Neuron (in vitro differentiated cells): ENCODE measurements at regions not wholly inside any gene's neighbourhood (a gene's known extent, or its start where the extent isn't known, plus 50 kb on each side); places are given as distances from the start of the nearest gene placed in this dataset.

Experiments
- H2AFZ ChIP-seq: one replicate; pipeline ENCODE4 v1.6.1; 2013; ENCODE audit warnings: low read depth, mild to moderate bottlenecking, inconsistent platforms, low read length, moderate library complexity
- H3K27me3 ChIP-seq: one replicate; pipeline ENCODE4 v1.6.1; 2013; ENCODE audit warnings: low read length; ENCODE audit not compliant: insufficient read depth
- H3K36me3 ChIP-seq: one replicate; pipeline ENCODE4 v1.6.1; 2013; ENCODE audit warnings: low read length; ENCODE audit not compliant: insufficient read depth
- H3K4me1 ChIP-seq: one replicate; pipeline ENCODE4 v1.6.1; 2013; ENCODE audit warnings: low read length; ENCODE audit not compliant: insufficient read depth
- H3K4me3 ChIP-seq: 2 replicates; pipeline ENCODE4 v1.5.1; 2013; ENCODE audit warnings: mild to moderate bottlenecking, low read length, moderate library complexity
- H3K9me3 ChIP-seq: one replicate; pipeline ENCODE4 v1.6.1; 2013; ENCODE audit warnings: low read length

GRCh38 chr11:127274328-127274676 lies 273.7 kb upstream of the KIRREL3 start:
- no peaks in the 10 kb centered on the region for H3K9me3 ChIP-seq
- H3K27me3 ChIP-seq, result no peaks in the 10 kb centered on the region
- no peak overlapping the region for H2AFZ ChIP-seq
- no peaks in the 10 kb centered on the region for H3K4me1 ChIP-seq
- H3K4me3 ChIP-seq, result no peak overlapping the region
- H3K36me3 ChIP-seq, result no peaks in the 10 kb centered on the region

GRCh38 chr11:127273593-127274327 lies 273.2 kb upstream of the KIRREL3 start:
- no peaks in the 10 kb centered on the region for H3K4me1 ChIP-seq
- H3K27me3 ChIP-seq, result no peaks in the 10 kb centered on the region
- H2AFZ ChIP-seq, result no peak overlapping the region
- H3K4me3 ChIP-seq, result no peak overlapping the region
- H3K36me3 ChIP-seq, result no peaks in the 10 kb centered on the region
- no peaks in the 10 kb centered on the region for H3K9me3 ChIP-seq

- H2AFZ ChIP-seq, result no peak overlapping the region
- H3K9me3 ChIP-seq, result no peaks in the 10 kb centered on the region
- H3K27me3 ChIP-seq, result no peaks in the 10 kb centered on the region
- no peaks in the 10 kb centered on the region for H3K36me3 ChIP-seq
- no peaks in the 10 kb centered on the region for H3K4me1 ChIP-seq
- no peak overlapping the region for H3K4me3 ChIP-seq
Observed at GRCh38 chr11:127270851-127271250, 270.3 kb upstream of the KIRREL3 start.

GRCh38 chr11:127269911-127270310 lies 269.3 kb upstream of the KIRREL3 start:
- Histone ChIP-seq H3K27me3 (no peaks in the 10 kb centered on the region), H3K4me3 (no peak overlapping the region), H2AFZ (no peak overlapping the region), H3K36me3 (no peaks in the 10 kb centered on the region), H3K9me3 (no peaks in the 10 kb centered on the region), H3K4me1 (no peaks in the 10 kb centered on the region)

GRCh38 chr11:127268932-127269331 lies 268.4 kb upstream of the KIRREL3 start:
- Histone ChIP-seq H3K9me3 (no peaks in the 10 kb centered on the region), H3K27me3 (no peaks in the 10 kb centered on the region), H2AFZ (no peak overlapping the region), H3K4me3 (no peak overlapping the region), H3K36me3 (no peaks in the 10 kb centered on the region), H3K4me1 (no peaks in the 10 kb centered on the region)

- H3K4me1 ChIP-seq, result no peaks in the 10 kb centered on the region
- no peaks in the 10 kb centered on the region for H3K27me3 ChIP-seq
- no peak overlapping the region for H3K4me3 ChIP-seq
- no peak overlapping the region for H2AFZ ChIP-seq
- H3K9me3 ChIP-seq, result no peaks in the 10 kb centered on the region
- H3K36me3 ChIP-seq, result no peaks in the 10 kb centered on the region
Observed at GRCh38 chr11:127268521-127268920, 268.0 kb upstream of the KIRREL3 start.

- no peaks in the 10 kb centered on the region for H3K9me3 ChIP-seq
- no peaks in the 10 kb centered on the region for H3K4me1 ChIP-seq
- H2AFZ ChIP-seq, result no peak overlapping the region
- H3K4me3 ChIP-seq, result no peak overlapping the region
- H3K27me3 ChIP-seq, result peaks cover 2% of the 10 kb centered on the region
- no peaks in the 10 kb centered on the region for H3K36me3 ChIP-seq
Observed at GRCh38 chr11:127259102-127259501, 258.5 kb upstream of the KIRREL3 start.

GRCh38 chr11:127255209-127255608 lies 254.6 kb upstream of the KIRREL3 start:
- no peak overlapping the region for H2AFZ ChIP-seq
- no peaks in the 10 kb centered on the region for H3K36me3 ChIP-seq
- no peaks in the 10 kb centered on the region for H3K9me3 ChIP-seq
- peaks cover 2% of the 10 kb centered on the region for H3K27me3 ChIP-seq
- H3K4me1 ChIP-seq, result no peaks in the 10 kb centered on the region
- H3K4me3 ChIP-seq, result no peak overlapping the region

GRCh38 chr11:127252321-127252720 lies 251.8 kb upstream of the KIRREL3 start:
- no peak overlapping the region for H3K4me3 ChIP-seq
- H3K4me1 ChIP-seq, result no peaks in the 10 kb centered on the region
- H3K36me3 ChIP-seq, result no peaks in the 10 kb centered on the region
- no peak overlapping the region for H2AFZ ChIP-seq
- peaks cover 4% of the 10 kb centered on the region for H3K27me3 ChIP-seq
- no peaks in the 10 kb centered on the region for H3K9me3 ChIP-seq

- Histone ChIP-seq H3K4me3 (no peak overlapping the region), H2AFZ (no peak overlapping the region), H3K9me3 (no peaks in the 10 kb centered on the region), H3K27me3 (peaks cover 3% of the 10 kb centered on the region), H3K4me1 (no peaks in the 10 kb centered on the region), H3K36me3 (no peaks in the 10 kb centered on the region)
Observed at GRCh38 chr11:127249576-127249975, 249.0 kb upstream of the KIRREL3 start.

GRCh38 chr11:127248476-127248875 lies 247.9 kb upstream of the KIRREL3 start:
- H3K4me3 ChIP-seq, result no peak overlapping the region
- peaks cover 3% of the 10 kb centered on the region for H3K27me3 ChIP-seq
- no peaks in the 10 kb centered on the region for H3K9me3 ChIP-seq
- H3K36me3 ChIP-seq, result no peaks in the 10 kb centered on the region
- no peaks in the 10 kb centered on the region for H3K4me1 ChIP-seq
- no peak overlapping the region for H2AFZ ChIP-seq

GRCh38 chr11:127247261-127247851 lies 246.8 kb upstream of the KIRREL3 start:
- Histone ChIP-seq H3K36me3 (no peaks in the 10 kb centered on the region), H3K9me3 (no peaks in the 10 kb centered on the region), H2AFZ (no peak overlapping the region), H3K27me3 (peaks cover 3% of the 10 kb centered on the region), H3K4me1 (no peaks in the 10 kb centered on the region), H3K4me3 (no peak overlapping the region)

- Histone ChIP-seq H3K27me3 (peaks cover 2% of the 10 kb centered on the region), H2AFZ (no peak overlapping the region), H3K4me1 (no peaks in the 10 kb centered on the region), H3K36me3 (no peaks in the 10 kb centered on the region), H3K9me3 (no peaks in the 10 kb centered on the region), H3K4me3 (no peak overlapping the region)
Observed at GRCh38 chr11:127242676-127243075, 242.1 kb upstream of the KIRREL3 start.

GRCh38 chr11:127238321-127238720 lies 237.8 kb upstream of the KIRREL3 start:
- H3K27me3 ChIP-seq, result no peaks in the 10 kb centered on the region
- no peaks in the 10 kb centered on the region for H3K4me1 ChIP-seq
- no peaks in the 10 kb centered on the region for H3K36me3 ChIP-seq
- no peaks in the 10 kb centered on the region for H3K9me3 ChIP-seq
- no peak overlapping the region for H2AFZ ChIP-seq
- no peak overlapping the region for H3K4me3 ChIP-seq
